ENCODE measurements at regions not wholly inside any gene's neighbourhood (a gene's known extent, or its start where the extent isn't known, plus 50 kb on each side); places are given as distances from the start of the nearest gene placed in this dataset.

- Histone ChIP-seq H3K27ac (peak overlapping the region in 2 of 4 donors; percentile 56 to 64), H3K4me1 (peaks cover 0 to 5% (median 0%) of the 10 kb centered on the region in 4 donors), H3K27me3 (no peaks in the 10 kb centered on the region), H3K36me3 (no peaks in the 10 kb centered on the region), H3K4me3 (no peak overlapping the region), H3K9me3 (no peaks in the 10 kb centered on the region)
- ATAC-seq (ENCODE audit: low FRiP score in 2 of 2) (peak; percentile 72 to 79), DNase-seq (peak in 1 of 2 donors; percentile 82)
- 21 to 23% methylated on average over 22 of the region's 22 CpGs for WGBS, 2 donors
- TF ChIP-seq POLR2AphosphoS5 (IDR thresholded peaks at IDR 0.05), result peak in 1 of 2 donors; percentile 50
- no peak for TF ChIP-seq POLR2A (IDR thresholded peaks at IDR 0.05)
- no peak for TF ChIP-seq CTCF (IDR thresholded peaks at IDR 0.05)
Observed at GRCh38 chr16:24670623-24671454, 58.6 kb upstream of the TNRC6A start.

GRCh38 chr16:24671455-24671954, 57.9 kb upstream of the TNRC6A start:
- WGBS, 2 donors, result 81 to 85% methylated on average over 8 to 10 of the region's 10 CpGs
- TF ChIP-seq EP300 (IDR thresholded peaks at IDR 0.05) (no peak), CTCF (IDR thresholded peaks at IDR 0.05) (no peak), POLR2AphosphoS5 (IDR thresholded peaks at IDR 0.05) (no peak), POLR2A (IDR thresholded peaks at IDR 0.05) (no peak)
- ATAC-seq (ENCODE audit: low FRiP score in 2 of 2), result no peak
- Histone ChIP-seq H3K36me3 (no peaks in the 10 kb centered on the region), H3K27me3 (no peaks in the 10 kb centered on the region), H3K4me3 (no peak overlapping the region), H3K9me3 (no peaks in the 10 kb centered on the region), H3K4me1 (peaks cover 0 to 5% (median 0%) of the 10 kb centered on the region in 4 donors), H3K27ac (peak overlapping the region in 2 of 4 donors; percentile 56 to 64)
- no peak for DNase-seq

GRCh38 chr16:24673155-24673554, 56.3 kb upstream of the TNRC6A start:
- no peak overlapping the region for H3K4me3 ChIP-seq
- no peak for DNase-seq
- no peak overlapping the region for H3K27ac ChIP-seq
- WGBS, 2 donors, result 64 to 73% methylated on average over 3 of the region's 3 CpGs
- peaks cover 0 to 5% (median 0%) of the 10 kb centered on the region in 4 donors for H3K4me1 ChIP-seq
- TF ChIP-seq CTCF (IDR thresholded peaks at IDR 0.05) (no peak), EP300 (IDR thresholded peaks at IDR 0.05) (no peak), POLR2A (IDR thresholded peaks at IDR 0.05) (no peak), POLR2AphosphoS5 (IDR thresholded peaks at IDR 0.05) (no peak)
- no peaks in the 10 kb centered on the region for H3K36me3 ChIP-seq
- H3K27me3 ChIP-seq, result no peaks in the 10 kb centered on the region
- no peaks in the 10 kb centered on the region for H3K9me3 ChIP-seq
- ATAC-seq (ENCODE audit: low FRiP score in 2 of 2), result no peak

GRCh38 chr16:24674877-24675276, 54.6 kb upstream of the TNRC6A start:
- 88 to 91% methylated on average over 5 of the region's 5 CpGs for WGBS, 2 donors
- H3K27me3 ChIP-seq, result no peaks in the 10 kb centered on the region

More at GRCh38 chr16:24674877-24675276, 54.6 kb upstream of the TNRC6A start:
- no peak for TF ChIP-seq POLR2A (IDR thresholded peaks at IDR 0.05)
- no peak for TF ChIP-seq EP300 (IDR thresholded peaks at IDR 0.05)
- TF ChIP-seq CTCF (IDR thresholded peaks at IDR 0.05), result no peak
- no peak for TF ChIP-seq POLR2AphosphoS5 (IDR thresholded peaks at IDR 0.05)
- H3K27ac ChIP-seq, result no peak overlapping the region
- no peaks in the 10 kb centered on the region for H3K36me3 ChIP-seq
- no peaks in the 10 kb centered on the region for H3K9me3 ChIP-seq
- H3K4me1 ChIP-seq, result peaks cover 0 to 5% (median 0%) of the 10 kb centered on the region in 4 donors
- ATAC-seq (ENCODE audit: low FRiP score in 2 of 2) (no peak), DNase-seq (no peak)
- no peak overlapping the region for H3K4me3 ChIP-seq

Data from upper lobe of left lung (tissue), 6 donors.